Activated naive CD4-positive, alpha-beta T cell treated with anti-CD3 and anti-CD28 coated beads, Interleukin-2, amount 10 ng/mL, durations not matched to agents 7 days and 5 days (primary cell): ENCODE measurements at regions not wholly inside any gene's neighbourhood (a gene's known extent, or its start where the extent isn't known, plus 50 kb on each side); places are given as distances from the start of the nearest gene placed in this dataset.

Source experiments
- CTCF ChIA-PET: fragments of 350-600 bp; sonication (Branson Sonifier 250); formaldehyde crosslinking; loops from one replicate; lab custom pipeline; 2021; ENCODE audit warnings: antibody characterized with exemption; lab: Charles Lee
- DNase-seq: peaks from one replicate; pipeline ENCODE4 v3.0.0-alpha.2; 2020
- H3K27ac Mint-ChIP-seq: one replicate; pipeline ENCODE4 v1.8.0; 2021; ENCODE audit warnings: mild to moderate bottlenecking, moderate library complexity, mixed read lengths
- H3K27me3 Mint-ChIP-seq: one replicate; pipeline ENCODE4 v1.8.0; 2021; ENCODE audit warnings: mild to moderate bottlenecking, mixed read lengths
- H3K36me3 Mint-ChIP-seq: one replicate; pipeline ENCODE4 v1.8.0; 2021; ENCODE audit warnings: mixed read lengths
- H3K4me1 Mint-ChIP-seq: one replicate; pipeline ENCODE4 v1.8.0; 2021; ENCODE audit warnings: mixed read lengths
- H3K4me3 Mint-ChIP-seq: one replicate; pipeline ENCODE4 v1.8.0; 2021; ENCODE audit warnings: mild to moderate bottlenecking, moderate library complexity, mixed read lengths
- H3K9me3 Mint-ChIP-seq: one replicate; pipeline ENCODE4 v1.8.0; 2021; ENCODE audit warnings: mixed read lengths

- H3K27ac Mint-ChIP-seq = no peak overlapping the region
- no peaks in the 10 kb centered on the region for H3K36me3 Mint-ChIP-seq
Measured at GRCh38 chr9:71567890-71568289, 200.4 kb downstream of the CEMIP2 start.

DNA sequence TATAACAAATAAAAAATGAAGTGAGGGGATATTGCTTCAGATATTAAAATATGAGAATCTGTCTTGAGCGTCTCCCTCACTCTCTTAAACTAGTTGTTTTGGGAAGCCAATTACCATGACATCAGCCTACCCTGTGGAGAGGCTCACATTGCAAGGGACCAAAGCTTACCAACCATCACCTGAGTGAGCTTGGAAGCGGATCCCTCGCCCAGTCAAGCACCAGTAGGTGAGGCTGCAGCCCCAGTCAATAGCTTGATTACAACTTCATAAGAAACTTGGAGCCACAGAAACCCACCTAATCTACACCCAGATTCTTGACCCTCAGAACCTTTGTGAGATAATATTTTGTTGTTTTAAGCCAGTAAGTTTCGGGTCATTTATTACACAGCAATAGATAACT is 206.2 kb downstream of the CEMIP2 start:
- CTCF ChIA-PET = no interaction called here
- H3K27ac Mint-ChIP-seq = no peak overlapping the region
- peaks cover 12% of the 10 kb centered on the region for H3K27me3 Mint-ChIP-seq

More at GRCh38 chr9:71567890-71568289, 200.4 kb downstream of the CEMIP2 start:
- CTCF ChIA-PET = no interaction called here
- Mint-ChIP-seq H3K4me1 (no peaks in the 10 kb centered on the region), H3K4me3 (no peak overlapping the region), H3K9me3 (no peaks in the 10 kb centered on the region), H3K27me3 (peaks cover 4% of the 10 kb centered on the region)
- no peak for DNase-seq

GRCh38 chr9:71557310-71557709 is 211.0 kb downstream of the CEMIP2 start:
- Mint-ChIP-seq H3K27me3 (peaks cover 18% of the 10 kb centered on the region), H3K27ac (no peak overlapping the region), H3K9me3 (no peaks in the 10 kb centered on the region), H3K36me3 (no peaks in the 10 kb centered on the region), H3K4me1 (no peaks in the 10 kb centered on the region), H3K4me3 (no peak overlapping the region)
- DNase-seq = no peak
- CTCF ChIA-PET = no interaction called here

More for the DNA sequence above, 206.2 kb downstream of the CEMIP2 start:
- no peak overlapping the region for H3K4me3 Mint-ChIP-seq
- DNase-seq = no peak
- no peaks in the 10 kb centered on the region for H3K36me3 Mint-ChIP-seq
- no peaks in the 10 kb centered on the region for H3K9me3 Mint-ChIP-seq
- H3K4me1 Mint-ChIP-seq = no peaks in the 10 kb centered on the region

GRCh38 chr9:71552480-71552879 is 215.8 kb downstream of the CEMIP2 start:
- H3K27me3 Mint-ChIP-seq = peaks cover 26% of the 10 kb centered on the region

DNA sequence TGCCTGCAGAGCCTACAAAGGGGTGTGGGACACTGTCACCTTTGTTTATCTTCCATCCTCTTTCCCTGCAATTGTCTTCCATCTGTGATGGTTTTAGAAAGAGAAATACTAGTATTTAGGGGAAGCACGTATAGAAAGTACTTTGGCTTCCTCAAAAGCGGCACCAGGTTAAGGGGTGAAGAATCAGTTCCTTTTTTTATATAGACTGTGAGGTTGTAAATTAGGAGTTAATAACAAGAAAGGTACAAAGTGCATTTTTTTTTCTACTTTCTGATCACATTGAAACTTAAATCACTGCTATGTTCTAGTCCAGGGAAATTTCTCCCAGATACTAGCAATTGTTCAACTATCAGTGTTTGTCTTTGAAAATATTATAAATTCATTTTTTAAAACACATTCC is 219.3 kb downstream of the CEMIP2 start:
- Mint-ChIP-seq H3K27me3 (peaks cover 29% of the 10 kb centered on the region), H3K27ac (no peak overlapping the region), H3K4me1 (no peaks in the 10 kb centered on the region), H3K4me3 (no peak overlapping the region), H3K36me3 (no peaks in the 10 kb centered on the region), H3K9me3 (no peaks in the 10 kb centered on the region)
- CTCF ChIA-PET = no interaction called here
- no peak for DNase-seq

More at GRCh38 chr9:71552480-71552879, 215.8 kb downstream of the CEMIP2 start:
- CTCF ChIA-PET = interaction anchor here (1.5 kb wide), 1 partner anchor 268 kb away, joined by 3 read pairs; no protein-coding TSS in a partner anchor
- H3K4me3 Mint-ChIP-seq = no peak overlapping the region
- DNase-seq = no peak
- H3K27ac Mint-ChIP-seq = no peak overlapping the region
- no peaks in the 10 kb centered on the region for H3K4me1 Mint-ChIP-seq
- no peaks in the 10 kb centered on the region for H3K9me3 Mint-ChIP-seq
- H3K36me3 Mint-ChIP-seq = no peaks in the 10 kb centered on the region

DNA sequence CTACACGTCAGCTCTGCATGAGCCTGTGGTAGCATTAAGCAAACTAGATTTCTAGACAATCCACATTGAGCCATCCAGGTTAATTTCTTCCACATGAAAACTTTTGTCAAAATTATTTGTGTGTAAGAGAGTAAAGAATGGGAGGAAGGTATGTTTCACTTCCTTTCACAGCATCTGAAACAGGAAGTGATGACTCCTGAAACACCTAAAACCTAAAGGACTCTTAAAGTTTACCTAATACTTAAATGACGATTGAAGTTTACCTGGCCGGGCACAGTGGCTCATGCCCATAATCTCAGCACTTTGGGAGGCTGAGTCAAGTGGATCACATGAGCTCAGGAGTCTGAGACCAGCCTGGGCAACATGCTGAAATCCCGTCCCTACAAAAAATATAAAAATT is 223.8 kb downstream of the CEMIP2 start:
- CTCF ChIA-PET = no interaction called here
- no peak for DNase-seq
- no peaks in the 10 kb centered on the region for H3K36me3 Mint-ChIP-seq
- H3K4me1 Mint-ChIP-seq = no peaks in the 10 kb centered on the region
- H3K27me3 Mint-ChIP-seq = peaks cover 11% of the 10 kb centered on the region
- no peaks in the 10 kb centered on the region for H3K9me3 Mint-ChIP-seq
- H3K27ac Mint-ChIP-seq = no peak overlapping the region
- H3K4me3 Mint-ChIP-seq = no peak overlapping the region

DNA sequence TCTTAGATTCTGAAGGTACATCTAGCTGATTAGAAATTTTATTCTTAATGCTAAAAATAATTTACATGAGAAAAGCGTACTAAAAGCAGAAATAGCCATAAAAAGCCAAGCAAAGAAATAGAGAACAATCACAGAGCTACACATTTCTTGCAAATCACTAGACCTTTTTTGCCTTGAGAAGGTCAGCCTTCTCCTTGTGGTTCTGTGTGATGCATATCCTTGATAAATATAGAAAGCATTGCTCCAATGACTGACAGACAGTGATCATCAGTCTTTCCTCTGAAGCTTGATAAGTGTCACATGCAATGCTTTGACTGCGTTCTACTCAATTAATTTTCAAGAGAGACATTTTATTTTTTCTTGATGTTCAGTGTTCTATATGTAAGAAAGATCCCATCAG is 226.9 kb downstream of the CEMIP2 start:
- CTCF ChIA-PET = no interaction called here
- Mint-ChIP-seq H3K9me3 (no peaks in the 10 kb centered on the region), H3K36me3 (no peaks in the 10 kb centered on the region), H3K4me1 (no peaks in the 10 kb centered on the region), H3K27me3 (peaks cover 3% of the 10 kb centered on the region), H3K4me3 (no peak overlapping the region), H3K27ac (no peak overlapping the region)
- no peak for DNase-seq

GRCh38 chr9:71524996-71525580 is 243.2 kb downstream of the CEMIP2 start:
- no peak overlapping the region for H3K4me3 Mint-ChIP-seq
- no peaks in the 10 kb centered on the region for H3K36me3 Mint-ChIP-seq
- CTCF ChIA-PET = no interaction called here
- H3K27ac Mint-ChIP-seq = no peak overlapping the region
- H3K27me3 Mint-ChIP-seq = peaks cover 7% of the 10 kb centered on the region
- DNase-seq = no peak
- H3K9me3 Mint-ChIP-seq = no peaks in the 10 kb centered on the region
- no peaks in the 10 kb centered on the region for H3K4me1 Mint-ChIP-seq

- H3K36me3 Mint-ChIP-seq = no peaks in the 10 kb centered on the region
- peaks cover 7% of the 10 kb centered on the region for H3K27me3 Mint-ChIP-seq
- no peaks in the 10 kb centered on the region for H3K9me3 Mint-ChIP-seq
- no peak overlapping the region for H3K4me3 Mint-ChIP-seq
- no peaks in the 10 kb centered on the region for H3K4me1 Mint-ChIP-seq
- CTCF ChIA-PET = no interaction called here
- H3K27ac Mint-ChIP-seq = no peak overlapping the region
- DNase-seq = no peak
Measured at GRCh38 chr9:71524516-71524915, 243.8 kb downstream of the CEMIP2 start.

DNA sequence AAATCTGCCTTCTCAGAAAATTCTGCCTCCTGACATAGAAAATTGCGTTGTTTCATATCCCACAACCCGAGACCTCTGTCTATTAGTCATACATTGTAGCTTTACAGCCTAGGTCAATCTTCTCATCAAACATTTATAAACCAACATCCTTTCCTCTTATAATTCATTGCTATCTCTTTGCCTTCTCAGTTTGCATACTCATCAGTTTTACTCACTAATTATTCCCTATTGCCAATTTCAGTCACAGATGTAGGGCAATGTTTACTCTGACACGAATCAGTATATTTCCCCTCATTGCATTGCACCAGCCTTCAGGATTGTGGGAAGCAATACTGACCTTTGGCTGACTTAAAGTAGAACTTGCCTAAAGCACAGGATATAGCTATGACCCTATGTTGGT is 247.2 kb downstream of the CEMIP2 start:
- no peak overlapping the region for H3K4me3 Mint-ChIP-seq
- H3K36me3 Mint-ChIP-seq = no peaks in the 10 kb centered on the region
- CTCF ChIA-PET = no interaction called here

GRCh38 chr9:71519098-71519696 is 249.1 kb downstream of the CEMIP2 start:
- Mint-ChIP-seq H3K36me3 (no peaks in the 10 kb centered on the region), H3K4me3 (no peak overlapping the region), H3K27ac (no peak overlapping the region), H3K27me3 (peaks cover 8% of the 10 kb centered on the region), H3K9me3 (no peaks in the 10 kb centered on the region), H3K4me1 (no peaks in the 10 kb centered on the region)
- CTCF ChIA-PET = no interaction called here
- no peak for DNase-seq

More for the DNA sequence above, 247.2 kb downstream of the CEMIP2 start:
- Mint-ChIP-seq H3K27ac (no peak overlapping the region), H3K9me3 (no peaks in the 10 kb centered on the region), H3K4me1 (no peaks in the 10 kb centered on the region), H3K27me3 (peaks cover 8% of the 10 kb centered on the region)
- no peak for DNase-seq

DNA sequence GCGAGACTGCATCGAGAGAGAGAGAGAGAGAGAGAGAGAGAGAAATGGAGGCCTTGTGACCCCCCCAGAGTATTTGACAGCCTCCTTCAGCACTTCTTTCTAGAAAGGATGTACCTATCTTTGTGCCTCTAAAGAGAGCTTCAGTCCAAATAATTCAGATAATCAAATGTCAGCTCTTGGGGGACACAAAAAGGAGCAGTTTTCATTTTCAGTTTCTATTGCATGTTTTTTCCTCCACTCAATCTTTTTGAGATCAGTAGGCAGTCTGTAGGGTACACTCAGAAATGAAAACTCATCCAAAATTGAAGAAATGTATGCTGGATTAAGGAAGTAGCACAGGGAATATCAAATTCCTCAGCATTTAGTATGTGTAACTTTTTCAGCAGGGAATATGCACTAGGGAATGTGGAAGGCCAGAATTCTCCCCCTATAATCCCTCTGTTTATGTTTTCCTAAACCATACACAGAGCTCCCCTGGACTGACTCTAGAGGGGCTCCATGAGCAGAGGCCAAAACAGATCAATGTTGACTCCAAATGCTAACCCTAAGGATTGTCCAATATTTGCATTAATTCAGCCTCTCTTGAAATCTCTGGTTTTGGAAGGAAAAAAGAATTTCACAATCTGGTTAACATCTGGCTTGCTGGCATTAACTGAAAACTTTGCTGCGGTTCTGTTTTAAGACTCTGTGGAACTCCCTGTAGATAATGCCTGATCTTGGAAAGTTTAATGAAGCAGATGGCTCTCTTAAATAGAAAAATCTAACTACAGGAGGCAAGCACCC is 250.1 kb downstream of the CEMIP2 start:
- CTCF ChIA-PET = interaction anchor here (0.7 kb wide), 1 partner anchor 13 kb away, joined by 3 read pairs; no protein-coding TSS in a partner anchor
- H3K9me3 Mint-ChIP-seq = no peaks in the 10 kb centered on the region
- DNase-seq = no peak
- H3K27me3 Mint-ChIP-seq = peaks cover 8% of the 10 kb centered on the region
- H3K4me1 Mint-ChIP-seq = no peaks in the 10 kb centered on the region
- no peak overlapping the region for H3K4me3 Mint-ChIP-seq
- H3K27ac Mint-ChIP-seq = no peak overlapping the region
- no peaks in the 10 kb centered on the region for H3K36me3 Mint-ChIP-seq

GRCh38 chr9:71515626-71516025 is 252.7 kb downstream of the CEMIP2 start:
- Mint-ChIP-seq H3K27me3 (peaks cover 11% of the 10 kb centered on the region), H3K27ac (no peak overlapping the region)

GRCh38 chr9:71515107-71515506 is 253.2 kb downstream of the CEMIP2 start:
- H3K4me1 Mint-ChIP-seq = no peaks in the 10 kb centered on the region
- no peaks in the 10 kb centered on the region for H3K36me3 Mint-ChIP-seq
- H3K27me3 Mint-ChIP-seq = peaks cover 14% of the 10 kb centered on the region
- no peak overlapping the region for H3K27ac Mint-ChIP-seq
- no peak overlapping the region for H3K4me3 Mint-ChIP-seq
- DNase-seq = no peak
- CTCF ChIA-PET = no interaction called here
- no peaks in the 10 kb centered on the region for H3K9me3 Mint-ChIP-seq

More at GRCh38 chr9:71515626-71516025, 252.7 kb downstream of the CEMIP2 start:
- CTCF ChIA-PET = no interaction called here
- Mint-ChIP-seq H3K9me3 (no peaks in the 10 kb centered on the region), H3K4me1 (no peaks in the 10 kb centered on the region), H3K36me3 (no peaks in the 10 kb centered on the region), H3K4me3 (no peak overlapping the region)
- DNase-seq = no peak
